HG03520 (cell line): ENCODE measurements at regions not wholly inside any gene's neighbourhood (a gene's known extent, or its start where the extent isn't known, plus 50 kb on each side); places are given as distances from the start of the nearest gene placed in this dataset.
"Not testable (repeated sequence)": the region's sequence is repeated elsewhere in the genome, so short reads cannot be mapped to it uniquely, and the experiment has no call there.

Source experiments
- ATAC-seq: cut with Tn5 transposase; IDR thresholded peaks from one replicate; pipeline ENCODE4 v1.9.1; 2021; ENCODE audit warnings: mild to moderate bottlenecking, moderate library complexity; ENCODE audit not compliant: unreplicated experiment

- ATAC-seq: no peak
Measured at GRCh38 chr6:155755452-155755851, 299.8 kb upstream of the NOX3 start.

DNA sequence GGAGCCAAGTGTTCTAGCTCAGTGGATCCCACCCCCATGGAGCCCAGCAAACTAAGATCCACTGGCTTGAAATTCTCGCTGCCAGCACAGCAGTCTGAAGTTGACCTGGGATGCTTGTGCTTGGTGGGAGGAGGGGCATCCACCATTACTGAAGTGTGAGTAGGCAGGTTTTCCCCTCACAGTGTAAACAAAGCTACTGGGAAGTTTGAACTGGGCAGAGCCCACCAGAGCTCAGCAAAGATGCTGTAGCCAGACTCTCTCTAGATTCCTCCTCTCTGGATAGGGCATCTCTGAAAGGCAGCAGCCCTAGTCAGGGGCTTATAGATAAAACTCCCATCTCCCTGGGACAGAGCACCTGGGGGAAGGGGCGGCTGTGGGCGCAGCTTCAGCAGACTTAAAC is 293.1 kb upstream of the NOX3 start:
- ATAC-seq: not testable (repeated sequence)

DNA sequence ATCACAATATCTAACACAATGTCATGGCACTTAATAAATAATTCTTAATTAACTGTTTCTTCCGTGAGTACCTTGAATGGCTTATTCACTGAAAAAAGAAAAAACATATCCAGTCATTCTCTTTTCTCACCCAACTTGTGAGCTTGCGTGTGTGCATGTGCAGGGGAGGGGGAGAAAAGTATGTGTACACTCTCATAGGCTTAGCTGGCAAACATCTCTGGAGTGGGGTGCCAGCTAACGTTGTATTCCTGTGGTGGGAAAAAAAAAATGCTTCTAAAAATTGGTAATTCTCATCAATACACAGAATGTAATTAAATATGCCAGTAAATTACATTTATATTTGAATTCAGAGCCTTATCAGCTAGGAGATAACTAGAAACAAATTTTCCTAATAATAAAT is 291.9 kb upstream of the NOX3 start:
- ATAC-seq: no peak

- ATAC-seq: no peak
Measured at GRCh38 chr6:155740781-155741399, 285.3 kb upstream of the NOX3 start.

- ATAC-seq: no peak
Measured at GRCh38 chr6:155738602-155739105, 283.0 kb upstream of the NOX3 start.

DNA sequence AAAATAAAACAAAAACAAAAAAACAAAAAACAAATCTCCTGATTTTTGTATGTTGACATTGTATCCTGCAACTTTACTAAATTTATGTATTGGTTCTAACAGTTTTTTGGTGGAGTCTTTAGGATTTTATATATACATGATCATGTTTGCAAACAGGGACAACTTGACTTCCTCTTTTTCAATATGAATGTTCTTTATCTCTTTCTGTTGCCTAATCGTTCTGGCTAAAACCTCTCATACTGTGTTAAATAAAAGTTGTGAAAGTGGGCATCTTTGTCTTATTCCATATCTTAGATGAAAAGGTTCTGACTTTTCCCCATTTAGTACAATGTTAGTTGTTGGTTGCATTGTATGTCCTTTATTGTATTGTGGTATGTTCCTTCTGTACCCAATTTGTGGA is 261.7 kb upstream of the NOX3 start:
- no peak for ATAC-seq

DNA sequence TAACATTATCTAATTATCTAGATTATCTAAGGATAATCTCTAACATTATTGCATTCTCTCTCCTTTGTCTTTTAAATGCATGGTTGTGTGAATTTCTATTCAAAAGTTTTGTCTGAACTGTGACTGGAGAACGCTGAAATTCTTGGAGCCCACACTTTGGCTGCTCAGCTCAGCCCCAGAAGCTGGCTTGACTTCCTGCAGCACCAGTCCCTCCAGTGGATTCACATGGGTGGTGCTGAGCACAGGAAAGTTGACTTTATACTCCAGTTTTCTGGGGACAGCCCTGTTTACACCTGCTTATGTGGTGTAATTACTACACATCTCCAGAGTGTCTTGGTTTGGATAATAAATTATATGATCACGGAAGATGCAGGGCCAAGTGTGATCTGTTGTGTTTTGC is 255.1 kb upstream of the NOX3 start:
- no peak for ATAC-seq

GRCh38 chr6:155709262-155709661 is 253.6 kb upstream of the NOX3 start:
- ATAC-seq: no peak

DNA sequence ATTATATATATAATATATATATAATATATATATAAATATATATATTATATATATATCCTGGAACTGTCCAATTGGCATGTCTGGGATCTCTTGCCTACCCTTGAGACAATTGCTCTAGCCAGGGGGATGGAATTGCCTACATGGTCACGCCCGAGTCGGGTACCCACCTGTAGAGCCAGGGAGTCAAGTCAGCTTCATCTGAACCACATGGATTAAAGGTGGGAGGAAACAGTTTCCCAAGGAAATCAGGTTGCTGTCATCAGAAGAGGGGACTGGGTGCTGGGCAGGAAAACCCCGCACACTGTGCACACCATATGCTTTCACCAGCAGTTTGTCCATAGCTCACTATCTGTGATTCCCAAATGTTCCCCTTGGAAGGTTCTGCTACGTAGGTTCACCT is 252.5 kb upstream of the NOX3 start:
- ATAC-seq: no peak

- ATAC-seq: no peak
Measured at GRCh38 chr6:155706806-155707205, 251.2 kb upstream of the NOX3 start.

- ATAC-seq: no peak
Measured at GRCh38 chr6:155706341-155706740, 250.7 kb upstream of the NOX3 start.

DNA sequence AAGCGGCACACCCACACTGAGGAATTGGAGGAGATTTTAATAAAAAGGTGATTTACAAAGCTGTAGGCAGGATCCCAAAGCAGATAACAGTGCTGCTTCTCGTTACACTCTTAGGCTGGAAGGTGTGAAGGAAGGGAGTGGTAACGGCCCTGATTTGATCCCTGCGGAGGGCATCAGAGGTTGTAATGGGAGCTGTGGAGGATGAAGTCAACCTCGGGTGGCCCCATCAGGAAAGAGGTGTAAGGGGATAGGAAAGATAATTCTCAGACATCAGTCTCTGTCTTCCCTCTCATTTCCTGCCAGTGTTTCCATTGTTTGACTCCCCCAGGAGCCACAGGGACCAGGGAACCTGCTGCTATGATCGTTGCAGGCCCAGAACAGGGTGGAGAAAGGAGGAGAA is 245.7 kb upstream of the NOX3 start:
- no peak for ATAC-seq

GRCh38 chr6:155695495-155695894 is 239.9 kb upstream of the NOX3 start:
- ATAC-seq: no peak

GRCh38 chr6:155694419-155694790 is 238.8 kb upstream of the NOX3 start:
- ATAC-seq: no peak

DNA sequence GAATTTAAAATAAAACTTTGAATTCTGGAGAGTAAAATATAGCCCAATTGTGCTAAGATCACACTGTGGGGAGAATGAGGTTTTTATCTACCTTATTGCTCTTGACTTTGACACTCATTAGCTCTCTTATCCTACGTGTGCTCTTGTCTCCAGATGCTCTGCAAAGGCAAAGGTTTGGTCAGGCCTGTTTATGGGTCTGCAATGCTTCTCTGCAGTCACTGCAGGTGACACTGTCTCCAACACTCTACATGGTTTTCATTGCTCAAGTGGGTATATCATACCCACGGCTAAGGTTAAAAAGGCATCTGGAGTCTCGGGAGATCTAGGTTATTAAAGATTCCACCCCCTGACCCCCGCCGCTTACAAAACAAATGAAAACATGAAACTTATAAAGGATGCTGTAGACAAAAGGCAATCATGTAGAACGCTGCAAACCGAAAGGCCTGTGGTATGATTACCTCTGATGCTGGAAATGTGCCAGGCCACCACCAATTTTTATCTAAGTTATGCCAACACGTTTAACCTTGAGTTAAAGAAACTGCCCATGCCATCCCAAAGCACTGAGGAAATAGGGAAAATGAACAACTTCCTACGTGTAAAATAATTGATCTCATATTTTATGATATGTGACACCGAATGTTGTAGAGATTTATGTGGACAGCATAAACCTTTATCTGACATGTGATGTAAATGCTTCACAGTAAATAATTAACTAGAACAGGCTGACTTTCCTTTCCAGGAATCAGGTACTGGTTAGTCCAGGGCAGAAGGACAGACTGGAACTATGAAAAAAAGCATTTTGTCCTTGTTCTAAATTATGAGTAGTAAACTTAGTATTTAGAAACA is 238.2 kb upstream of the NOX3 start:
- no peak for ATAC-seq

GRCh38 chr6:155690820-155691219 is 235.2 kb upstream of the NOX3 start:
- ATAC-seq: no peak

DNA sequence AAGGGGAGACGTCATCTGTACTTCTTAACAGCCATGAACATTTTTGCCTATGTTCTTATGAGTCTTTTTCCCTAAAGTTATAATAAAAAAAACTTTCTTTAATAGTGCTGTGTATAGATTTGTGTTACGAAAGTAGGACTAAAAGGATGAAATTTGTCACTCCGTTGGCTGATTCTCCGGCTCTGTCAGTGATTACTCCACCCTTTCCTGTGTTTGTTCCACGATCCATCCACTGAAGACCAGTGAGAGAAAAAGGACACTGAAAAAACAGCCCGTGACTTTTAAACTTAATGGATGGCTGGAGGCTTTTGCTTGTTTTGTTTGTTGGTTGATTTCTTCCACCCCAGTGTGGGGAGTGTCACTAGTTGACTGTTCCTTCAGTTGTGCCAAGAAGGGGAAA is 232.0 kb upstream of the NOX3 start:
- ATAC-seq: no peak

- ATAC-seq: no peak
Measured at GRCh38 chr6:155684416-155685196, 229.0 kb upstream of the NOX3 start.

GRCh38 chr6:155678361-155678760 is 222.7 kb upstream of the NOX3 start:
- ATAC-seq: no peak

GRCh38 chr6:155676346-155676745 is 220.7 kb upstream of the NOX3 start:
- ATAC-seq: no peak

DNA sequence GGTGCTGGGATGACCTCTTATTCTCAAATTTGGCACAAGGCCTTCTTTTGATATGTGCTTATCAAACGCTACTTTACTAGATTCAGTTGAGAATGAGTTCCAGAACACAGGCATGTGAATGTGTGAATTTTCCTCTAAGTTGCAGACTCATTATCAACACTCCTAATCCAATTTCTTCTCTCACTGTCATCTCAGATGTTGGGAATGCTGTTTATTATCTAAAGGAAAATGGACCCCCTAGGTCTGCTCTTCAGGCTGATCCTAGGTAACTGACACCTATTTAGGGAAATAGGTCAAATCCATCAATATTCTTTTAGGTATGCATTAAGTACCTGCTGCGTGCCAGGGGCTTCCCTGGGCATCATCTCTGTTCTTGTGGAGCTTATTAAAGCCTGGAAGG is 215.0 kb upstream of the NOX3 start:
- no peak for ATAC-seq
